ENCODE measurements at regions not wholly inside any gene's neighbourhood (a gene's known extent, or its start where the extent isn't known, plus 50 kb on each side); places are given as distances from the start of the nearest gene placed in this dataset.
A peak's percentile ranks its signal among the peaks of the same experiment; 100 is the strongest.

GRCh38 chr2:136434251-136434715 lies 316.3 kb upstream of the CXCR4 start:
- Mint-ChIP-seq H3K4me1 (ENCODE audit: low read depth) (no peaks in the 10 kb centered on the region), H3K27me3 (peaks cover 4% of the 10 kb centered on the region), H3K4me3 (no peak overlapping the region), H3K36me3 (ENCODE audit: low read depth) (no peaks in the 10 kb centered on the region), H3K27ac (no peak overlapping the region), H3K9me3 (no peaks in the 10 kb centered on the region)
- intact Hi-C loops (cut with micrococcal nuclease) = no loop called here

GRCh38 chr2:136433261-136433660 lies 315.3 kb upstream of the CXCR4 start:
- Mint-ChIP-seq H3K27ac (no peak overlapping the region), H3K4me1 (ENCODE audit: low read depth) (no peaks in the 10 kb centered on the region), H3K9me3 (no peaks in the 10 kb centered on the region), H3K4me3 (no peak overlapping the region), H3K36me3 (ENCODE audit: low read depth) (no peaks in the 10 kb centered on the region), H3K27me3 (peaks cover 4% of the 10 kb centered on the region)
- intact Hi-C loops (cut with micrococcal nuclease) = no loop called here

GRCh38 chr2:136424112-136424511 lies 306.2 kb upstream of the CXCR4 start:
- Mint-ChIP-seq H3K27ac (no peak overlapping the region), H3K4me3 (no peak overlapping the region), H3K9me3 (no peaks in the 10 kb centered on the region), H3K36me3 (ENCODE audit: low read depth) (no peaks in the 10 kb centered on the region), H3K4me1 (ENCODE audit: low read depth) (peaks cover 10% of the 10 kb centered on the region), H3K27me3 (peaks cover 57% of the 10 kb centered on the region)
- intact Hi-C loops (cut with micrococcal nuclease) = no loop called here

GRCh38 chr2:136423516-136423996 lies 305.6 kb upstream of the CXCR4 start:
- no peaks in the 10 kb centered on the region for H3K9me3 Mint-ChIP-seq
- H3K27ac Mint-ChIP-seq = no peak overlapping the region
- peak overlapping the region; percentile 77 for H3K4me3 Mint-ChIP-seq
- peaks cover 61% of the 10 kb centered on the region for H3K27me3 Mint-ChIP-seq
- peaks cover 10% of the 10 kb centered on the region for H3K4me1 Mint-ChIP-seq (ENCODE audit: low read depth)
- intact Hi-C loops (cut with micrococcal nuclease) = loop anchor here (2.0 kb wide), 1 partner anchor 1415 kb away; no protein-coding TSS in a partner anchor
- no peaks in the 10 kb centered on the region for H3K36me3 Mint-ChIP-seq (ENCODE audit: low read depth)

- H3K27ac Mint-ChIP-seq = no peak overlapping the region
- no peak overlapping the region for H3K4me3 Mint-ChIP-seq
- H3K9me3 Mint-ChIP-seq = no peaks in the 10 kb centered on the region
- intact Hi-C loops (cut with micrococcal nuclease) = loop anchor here (2.0 kb wide), 1 partner anchor 1416 kb away; no protein-coding TSS in a partner anchor
- H3K36me3 Mint-ChIP-seq (ENCODE audit: low read depth) = no peaks in the 10 kb centered on the region
- peaks cover 68% of the 10 kb centered on the region for H3K27me3 Mint-ChIP-seq
- H3K4me1 Mint-ChIP-seq (ENCODE audit: low read depth) = peaks cover 10% of the 10 kb centered on the region
Measured at GRCh38 chr2:136422512-136422911, 304.6 kb upstream of the CXCR4 start.

GRCh38 chr2:136420346-136420745 lies 302.4 kb upstream of the CXCR4 start:
- H3K36me3 Mint-ChIP-seq (ENCODE audit: low read depth) = no peaks in the 10 kb centered on the region
- H3K9me3 Mint-ChIP-seq = no peaks in the 10 kb centered on the region
- H3K4me3 Mint-ChIP-seq = no peak overlapping the region
- peaks cover 10% of the 10 kb centered on the region for H3K4me1 Mint-ChIP-seq (ENCODE audit: low read depth)
- H3K27ac Mint-ChIP-seq = no peak overlapping the region
- intact Hi-C loops (cut with micrococcal nuclease) = no loop called here
- peaks cover 65% of the 10 kb centered on the region for H3K27me3 Mint-ChIP-seq

- Mint-ChIP-seq H3K27me3 (peaks cover 26% of the 10 kb centered on the region), H3K27ac (no peak overlapping the region), H3K36me3 (ENCODE audit: low read depth) (no peaks in the 10 kb centered on the region), H3K4me1 (ENCODE audit: low read depth) (no peaks in the 10 kb centered on the region), H3K4me3 (no peak overlapping the region), H3K9me3 (no peaks in the 10 kb centered on the region)
- intact Hi-C loops (cut with micrococcal nuclease) = no loop called here
Measured at GRCh38 chr2:136411946-136412345, 294.0 kb upstream of the CXCR4 start.

- Mint-ChIP-seq H3K4me3 (no peak overlapping the region), H3K4me1 (ENCODE audit: low read depth) (no peaks in the 10 kb centered on the region), H3K36me3 (ENCODE audit: low read depth) (no peaks in the 10 kb centered on the region), H3K27ac (no peak overlapping the region), H3K9me3 (no peaks in the 10 kb centered on the region), H3K27me3 (peaks cover 26% of the 10 kb centered on the region)
- intact Hi-C loops (cut with micrococcal nuclease) = no loop called here
Measured at GRCh38 chr2:136410673-136411072, 292.7 kb upstream of the CXCR4 start.

- Mint-ChIP-seq H3K4me3 (no peak overlapping the region), H3K27me3 (peaks cover 32% of the 10 kb centered on the region), H3K9me3 (no peaks in the 10 kb centered on the region), H3K4me1 (ENCODE audit: low read depth) (no peaks in the 10 kb centered on the region), H3K27ac (no peak overlapping the region), H3K36me3 (ENCODE audit: low read depth) (no peaks in the 10 kb centered on the region)
- intact Hi-C loops (cut with micrococcal nuclease) = no loop called here
Measured at GRCh38 chr2:136408795-136409194, 290.8 kb upstream of the CXCR4 start.

GRCh38 chr2:136407952-136408318 lies 290.0 kb upstream of the CXCR4 start:
- H3K4me1 Mint-ChIP-seq (ENCODE audit: low read depth) = no peaks in the 10 kb centered on the region
- H3K9me3 Mint-ChIP-seq = no peaks in the 10 kb centered on the region
- no peaks in the 10 kb centered on the region for H3K36me3 Mint-ChIP-seq (ENCODE audit: low read depth)
- peaks cover 34% of the 10 kb centered on the region for H3K27me3 Mint-ChIP-seq
- H3K27ac Mint-ChIP-seq = no peak overlapping the region
- intact Hi-C loops (cut with micrococcal nuclease) = no loop called here
- H3K4me3 Mint-ChIP-seq = no peak overlapping the region

- no peak overlapping the region for H3K27ac Mint-ChIP-seq
- H3K4me3 Mint-ChIP-seq = no peak overlapping the region
- peaks cover 35% of the 10 kb centered on the region for H3K27me3 Mint-ChIP-seq
- no peaks in the 10 kb centered on the region for H3K4me1 Mint-ChIP-seq (ENCODE audit: low read depth)
- H3K9me3 Mint-ChIP-seq = no peaks in the 10 kb centered on the region
- intact Hi-C loops (cut with micrococcal nuclease) = no loop called here
- H3K36me3 Mint-ChIP-seq (ENCODE audit: low read depth) = no peaks in the 10 kb centered on the region
Measured at GRCh38 chr2:136407117-136407951, 289.4 kb upstream of the CXCR4 start.

- Mint-ChIP-seq H3K4me1 (ENCODE audit: low read depth) (no peaks in the 10 kb centered on the region), H3K36me3 (ENCODE audit: low read depth) (no peaks in the 10 kb centered on the region), H3K27me3 (peaks cover 48% of the 10 kb centered on the region), H3K27ac (no peak overlapping the region), H3K4me3 (no peak overlapping the region), H3K9me3 (no peaks in the 10 kb centered on the region)
- intact Hi-C loops (cut with micrococcal nuclease) = no loop called here
Measured at GRCh38 chr2:136404925-136405324, 287.0 kb upstream of the CXCR4 start.

GRCh38 chr2:136404176-136404575 lies 286.2 kb upstream of the CXCR4 start:
- Mint-ChIP-seq H3K27ac (no peak overlapping the region), H3K27me3 (peaks cover 48% of the 10 kb centered on the region)
- intact Hi-C loops (cut with micrococcal nuclease) = no loop called here

GRCh38 chr2:136402281-136402680 lies 284.3 kb upstream of the CXCR4 start:
- Mint-ChIP-seq H3K27ac (no peak overlapping the region), H3K4me1 (ENCODE audit: low read depth) (no peaks in the 10 kb centered on the region), H3K36me3 (ENCODE audit: low read depth) (no peaks in the 10 kb centered on the region), H3K9me3 (no peaks in the 10 kb centered on the region), H3K27me3 (peaks cover 40% of the 10 kb centered on the region), H3K4me3 (no peak overlapping the region)
- intact Hi-C loops (cut with micrococcal nuclease) = no loop called here

More at GRCh38 chr2:136404176-136404575, 286.2 kb upstream of the CXCR4 start:
- Mint-ChIP-seq H3K9me3 (no peaks in the 10 kb centered on the region), H3K4me3 (no peak overlapping the region), H3K4me1 (ENCODE audit: low read depth) (no peaks in the 10 kb centered on the region), H3K36me3 (ENCODE audit: low read depth) (no peaks in the 10 kb centered on the region)
